K562 (cell line): ENCODE measurements at regions not wholly inside any gene's neighbourhood (a gene's known extent, or its start where the extent isn't known, plus 50 kb on each side); places are given as distances from the start of the nearest gene placed in this dataset.

Source experiments
- KAT8 ChIP-seq: fragments of 450-650 bp; IDR thresholded peaks from 2 replicates; pipeline ENCODE4 v1.6.1; 2016; ENCODE audit warnings: low read depth, mild to moderate bottlenecking
- TF ChIP-seq, protein P1 (sequence below), 2 experiments: fragments of 450-650 bp in 1 of 2; sonication (generic) in 1 of 2; formaldehyde crosslinking in 1 of 2; IDR thresholded peaks; 2 replicates each; pipeline versions ENCODE4 v1.7.1 to v1.9.0; 2016 to 2022; ENCODE audit warnings: inconsistent platforms in 1 of 2, mild to moderate bottlenecking in 1 of 2, missing genetic modification reagents in 1 of 2

DNA sequence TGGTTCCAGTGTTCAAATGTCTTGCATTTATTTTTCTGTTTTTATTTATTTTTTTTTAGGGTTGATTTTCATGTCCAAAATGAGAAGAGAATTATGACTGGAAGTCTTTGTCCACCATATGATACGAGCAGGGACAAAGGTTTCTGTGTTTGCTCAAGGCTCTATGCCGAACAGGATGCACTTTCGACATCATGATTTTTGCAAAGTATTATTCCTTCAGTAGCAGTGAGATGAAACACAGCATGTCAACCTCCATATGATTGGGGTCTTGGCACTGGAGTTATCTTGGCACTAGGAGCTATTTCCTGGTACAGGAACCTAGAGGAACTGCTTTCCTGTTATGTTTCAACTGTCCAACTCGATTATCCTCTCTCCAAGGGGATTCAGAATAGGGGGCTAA lies 72.6 kb downstream of the UCHL1 start (continued):
- TF ChIP-seq, protein P1, sequence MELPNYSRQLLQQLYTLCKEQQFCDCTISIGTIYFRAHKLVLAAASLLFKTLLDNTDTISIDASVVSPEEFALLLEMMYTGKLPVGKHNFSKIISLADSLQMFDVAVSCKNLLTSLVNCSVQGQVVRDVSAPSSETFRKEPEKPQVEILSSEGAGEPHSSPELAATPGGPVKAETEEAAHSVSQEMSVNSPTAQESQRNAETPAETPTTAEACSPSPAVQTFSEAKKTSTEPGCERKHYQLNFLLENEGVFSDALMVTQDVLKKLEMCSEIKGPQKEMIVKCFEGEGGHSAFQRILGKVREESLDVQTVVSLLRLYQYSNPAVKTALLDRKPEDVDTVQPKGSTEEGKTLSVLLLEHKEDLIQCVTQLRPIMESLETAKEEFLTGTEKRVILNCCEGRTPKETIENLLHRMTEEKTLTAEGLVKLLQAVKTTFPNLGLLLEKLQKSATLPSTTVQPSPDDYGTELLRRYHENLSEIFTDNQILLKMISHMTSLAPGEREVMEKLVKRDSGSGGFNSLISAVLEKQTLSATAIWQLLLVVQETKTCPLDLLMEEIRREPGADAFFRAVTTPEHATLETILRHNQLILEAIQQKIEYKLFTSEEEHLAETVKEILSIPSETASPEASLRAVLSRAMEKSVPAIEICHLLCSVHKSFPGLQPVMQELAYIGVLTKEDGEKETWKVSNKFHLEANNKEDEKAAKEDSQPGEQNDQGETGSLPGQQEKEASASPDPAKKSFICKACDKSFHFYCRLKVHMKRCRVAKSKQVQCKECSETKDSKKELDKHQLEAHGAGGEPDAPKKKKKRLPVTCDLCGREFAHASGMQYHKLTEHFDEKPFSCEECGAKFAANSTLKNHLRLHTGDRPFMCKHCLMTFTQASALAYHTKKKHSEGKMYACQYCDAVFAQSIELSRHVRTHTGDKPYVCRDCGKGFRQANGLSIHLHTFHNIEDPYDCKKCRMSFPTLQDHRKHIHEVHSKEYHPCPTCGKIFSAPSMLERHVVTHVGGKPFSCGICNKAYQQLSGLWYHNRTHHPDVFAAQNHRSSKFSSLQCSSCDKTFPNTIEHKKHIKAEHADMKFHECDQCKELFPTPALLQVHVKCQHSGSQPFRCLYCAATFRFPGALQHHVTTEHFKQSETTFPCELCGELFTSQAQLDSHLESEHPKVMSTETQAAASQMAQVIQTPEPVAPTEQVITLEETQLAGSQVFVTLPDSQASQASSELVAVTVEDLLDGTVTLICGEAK (IDR thresholded peaks at IDR 0.05) = no peak
- TF ChIP-seq, protein P1 (CRISPR knock-in tag; IDR thresholded peaks at IDR 0.05) = no peak
- TF ChIP-seq KAT8 = no peak
